GM21529 (cell line): ENCODE measurements at regions not wholly inside any gene's neighbourhood (a gene's known extent, or its start where the extent isn't known, plus 50 kb on each side); places are given as distances from the start of the nearest gene placed in this dataset.

Source experiments
- ATAC-seq: cut with Tn5 transposase; IDR thresholded peaks from one replicate; pipeline ENCODE4 v1.9.1; 2021; ENCODE audit not compliant: unreplicated experiment

DNA sequence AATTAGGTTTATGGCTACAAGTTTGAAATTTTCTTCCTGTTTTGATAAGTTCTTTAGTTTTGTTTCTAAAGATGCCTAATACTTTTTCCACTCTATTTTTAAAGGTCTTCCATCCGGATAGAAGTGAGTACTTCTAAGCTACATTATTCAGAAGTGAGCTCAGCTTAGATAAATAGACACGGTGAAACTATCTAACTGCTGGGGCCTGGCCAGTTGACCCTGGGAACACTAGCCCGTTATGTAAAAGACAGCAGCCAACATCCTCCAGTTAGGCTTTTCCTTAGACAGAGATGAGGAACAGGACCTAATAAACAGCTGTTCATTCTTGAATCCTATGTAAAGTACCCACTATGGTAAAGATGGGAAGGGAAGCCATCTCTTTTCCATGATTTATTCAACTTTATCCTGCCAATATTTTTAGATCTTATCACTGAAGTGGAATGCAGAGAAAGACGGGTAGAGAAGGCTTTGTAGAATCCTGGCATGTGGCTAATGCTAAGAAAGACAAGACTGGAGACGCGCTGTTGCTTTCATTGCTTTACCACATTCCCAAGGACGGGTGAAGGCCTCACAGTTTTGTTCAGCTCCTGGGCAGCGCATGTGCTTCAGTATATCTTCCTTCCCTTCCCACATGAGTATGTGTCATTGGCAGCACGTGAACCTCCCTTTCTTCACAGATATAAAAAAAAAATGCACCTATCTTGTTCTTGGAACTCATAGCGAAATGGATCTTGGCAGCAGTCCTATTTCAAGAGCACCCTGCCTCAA lies 340.0 kb upstream of the MEOX2 start:
- no peak for ATAC-seq

DNA sequence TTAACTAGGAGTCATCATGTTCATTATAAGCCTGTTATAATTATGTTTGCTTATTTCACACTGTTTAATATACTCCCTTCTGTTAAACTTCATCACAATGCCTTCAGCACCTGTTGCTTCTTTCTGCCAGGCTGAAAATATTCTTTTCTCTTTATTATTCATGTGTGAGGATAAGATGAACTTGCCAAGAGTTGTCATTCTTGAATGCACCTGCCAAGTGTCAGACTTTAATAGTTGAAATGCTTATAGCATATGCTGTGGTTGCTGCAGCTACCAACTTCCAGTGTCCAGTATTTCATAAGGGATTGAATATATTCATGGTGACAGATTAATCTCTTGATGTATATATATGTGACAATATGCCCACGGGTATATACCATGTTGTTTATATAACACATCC lies 339.2 kb upstream of the MEOX2 start:
- ATAC-seq: no peak

DNA sequence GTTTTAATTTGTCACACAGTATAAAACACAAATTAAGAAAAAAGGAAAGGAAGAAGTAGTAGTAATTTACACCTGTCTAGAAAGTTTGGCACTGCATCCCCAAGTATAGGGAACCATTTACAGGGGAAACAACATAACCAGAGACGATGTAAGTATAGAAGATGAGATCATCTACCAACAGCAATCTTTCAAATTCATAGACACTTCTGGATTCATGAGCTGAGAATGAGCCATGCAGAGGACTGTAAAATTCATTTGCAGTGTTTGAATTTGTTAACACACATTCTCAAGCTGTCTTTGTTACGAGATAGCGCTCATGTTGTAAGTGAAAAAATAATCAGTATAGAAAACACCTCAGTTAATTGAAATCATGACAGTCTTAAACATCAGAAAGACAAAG lies 337.0 kb upstream of the MEOX2 start:
- ATAC-seq: no peak

DNA sequence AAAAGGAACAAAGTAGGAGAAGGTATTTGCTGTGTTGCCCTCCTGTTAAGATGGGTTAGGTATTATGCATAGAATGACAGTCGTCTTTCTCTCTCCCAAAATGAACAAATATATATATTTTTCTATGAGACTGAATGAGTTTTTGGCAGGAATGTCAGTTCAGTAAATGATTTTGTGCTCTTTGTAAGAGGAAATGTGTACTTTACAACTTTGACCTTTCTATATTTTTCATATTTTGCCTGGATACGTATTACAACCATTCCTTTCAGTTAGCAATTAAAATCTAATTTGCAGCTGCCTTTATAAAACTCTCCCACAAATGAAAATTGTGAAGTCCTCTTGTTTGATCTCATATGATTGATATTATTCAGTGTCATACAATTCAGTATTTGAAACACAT lies 336.6 kb upstream of the MEOX2 start:
- no peak for ATAC-seq

DNA sequence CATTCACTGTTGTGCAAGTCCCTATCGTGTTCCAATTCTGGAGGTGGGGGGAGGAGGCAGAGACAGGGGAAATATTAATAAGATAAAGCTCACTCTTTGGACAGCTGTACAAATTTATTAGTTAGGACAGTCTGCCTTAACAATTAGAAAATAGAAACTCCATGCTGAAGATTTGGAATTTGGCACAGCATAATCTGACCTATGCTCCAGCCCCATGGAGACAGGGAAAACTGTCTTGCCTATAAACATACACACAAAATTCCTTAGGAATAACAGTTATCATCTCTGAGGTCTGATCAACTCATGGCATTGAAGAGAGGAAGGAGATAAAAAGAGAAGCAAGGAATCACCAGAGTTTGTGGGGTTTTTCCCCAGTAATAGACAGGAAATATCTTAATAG lies 335.4 kb upstream of the MEOX2 start:
- ATAC-seq: no peak

DNA sequence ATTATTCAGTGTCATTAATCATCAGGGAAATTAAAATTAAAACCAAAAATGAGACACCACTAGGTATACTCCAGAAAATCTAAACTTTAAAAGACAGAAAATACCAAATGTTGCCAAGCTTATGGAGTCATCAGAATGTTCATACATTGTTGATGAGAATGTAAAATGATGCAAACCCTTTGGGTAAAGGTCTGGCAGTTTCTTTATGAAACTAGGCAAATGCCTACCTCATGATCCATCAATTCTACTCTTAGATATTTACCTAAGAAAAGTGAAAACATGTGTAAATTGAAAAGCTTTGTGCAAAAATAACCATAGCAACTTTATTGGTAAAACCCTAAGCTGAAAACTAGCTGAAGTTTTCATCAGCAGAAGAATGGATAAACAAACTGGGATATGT lies 329.5 kb upstream of the MEOX2 start:
- ATAC-seq: no peak

DNA sequence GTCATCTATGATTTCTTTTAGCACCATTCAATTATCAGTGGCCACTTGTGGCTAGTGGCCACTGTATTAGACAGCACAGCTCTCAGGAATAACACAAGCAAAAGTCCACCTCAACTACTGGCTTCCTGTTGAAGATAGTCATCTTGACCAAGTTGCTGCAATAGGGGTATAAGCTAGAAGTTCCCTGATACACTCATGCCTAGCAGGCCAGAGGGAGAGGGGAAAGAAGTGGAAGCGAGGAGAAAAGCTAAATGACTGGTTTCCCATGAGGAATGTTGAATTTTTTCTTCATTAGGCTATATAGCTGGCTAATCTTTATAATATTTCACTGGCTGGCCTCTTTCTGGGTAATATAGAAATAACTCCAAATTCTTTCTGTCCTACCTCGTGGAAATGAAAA lies 327.5 kb upstream of the MEOX2 start:
- ATAC-seq: no peak

DNA sequence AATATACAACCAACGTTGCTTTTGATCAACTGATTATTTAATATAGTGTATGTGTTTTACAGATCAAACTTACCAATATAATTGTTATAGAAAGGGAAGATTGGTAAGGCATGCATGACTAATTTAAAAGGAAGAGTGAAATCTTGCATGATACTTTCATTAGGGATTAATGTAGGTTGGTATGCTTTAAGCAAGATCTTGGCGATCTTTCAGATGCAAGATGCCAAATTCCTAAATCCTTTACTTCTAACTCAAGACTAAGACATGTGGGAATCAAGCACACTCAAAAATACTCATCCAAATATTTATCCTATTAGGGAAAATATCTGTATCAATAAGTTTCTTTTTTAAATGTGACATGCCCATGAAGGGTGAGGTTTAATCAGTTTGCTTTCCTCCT lies 321.4 kb upstream of the MEOX2 start:
- no peak for ATAC-seq

DNA sequence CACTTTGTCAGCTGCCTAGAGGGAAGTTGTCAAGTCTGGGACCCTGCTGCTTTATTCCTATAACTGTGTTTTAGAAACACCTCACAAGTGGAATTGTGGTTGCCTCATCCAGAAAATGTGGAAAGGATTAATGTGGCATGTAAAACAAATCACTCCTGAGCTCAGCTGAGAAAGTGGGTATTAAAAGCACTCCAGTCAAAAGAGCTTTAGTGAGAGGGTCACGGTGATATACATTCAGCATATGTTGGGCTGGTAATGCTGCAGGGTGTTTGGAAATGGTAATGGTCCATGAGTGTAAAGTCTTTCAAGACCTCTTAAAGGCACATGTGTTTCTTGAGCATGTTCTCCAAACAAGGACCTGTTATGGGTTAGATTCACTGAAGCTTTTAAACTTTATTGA lies 318.2 kb upstream of the MEOX2 start:
- no peak for ATAC-seq

DNA sequence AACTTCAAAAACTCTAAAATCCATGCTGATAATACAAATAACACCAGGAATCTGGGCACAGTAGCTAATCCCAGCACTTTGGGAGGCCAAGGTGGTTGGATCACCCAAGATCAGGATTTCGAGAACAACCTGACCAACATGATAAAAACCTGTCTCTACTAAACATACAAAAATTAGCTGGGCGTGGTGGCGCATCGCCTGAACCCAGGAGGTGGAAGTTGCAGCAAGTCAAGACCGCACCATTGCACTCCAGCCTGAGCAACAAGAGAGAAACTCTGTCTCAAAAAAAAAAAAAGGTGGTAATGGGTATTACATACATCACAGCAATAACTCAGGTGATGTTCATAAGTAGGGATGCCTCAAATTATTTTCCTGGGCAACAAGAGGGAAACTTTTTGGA lies 315.0 kb upstream of the MEOX2 start:
- ATAC-seq: no peak

DNA sequence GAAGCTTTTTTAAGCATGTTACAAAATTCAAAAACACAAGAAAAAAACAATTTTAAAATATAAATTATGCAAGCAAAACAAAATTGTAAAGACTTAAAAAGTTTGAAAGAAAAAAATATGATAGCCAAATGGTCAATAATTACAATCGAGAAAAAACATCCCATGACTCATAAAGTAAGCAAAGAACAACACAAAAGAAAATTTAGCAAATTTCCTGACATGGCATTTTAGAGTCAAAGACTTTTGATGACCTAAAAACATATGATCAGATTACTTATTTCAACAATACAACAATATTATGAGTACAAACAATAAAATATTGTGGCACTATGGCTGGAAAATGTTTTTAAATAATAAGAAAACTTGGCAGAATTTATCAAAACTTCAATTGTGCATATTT lies 312.1 kb upstream of the MEOX2 start:
- no peak for ATAC-seq

DNA sequence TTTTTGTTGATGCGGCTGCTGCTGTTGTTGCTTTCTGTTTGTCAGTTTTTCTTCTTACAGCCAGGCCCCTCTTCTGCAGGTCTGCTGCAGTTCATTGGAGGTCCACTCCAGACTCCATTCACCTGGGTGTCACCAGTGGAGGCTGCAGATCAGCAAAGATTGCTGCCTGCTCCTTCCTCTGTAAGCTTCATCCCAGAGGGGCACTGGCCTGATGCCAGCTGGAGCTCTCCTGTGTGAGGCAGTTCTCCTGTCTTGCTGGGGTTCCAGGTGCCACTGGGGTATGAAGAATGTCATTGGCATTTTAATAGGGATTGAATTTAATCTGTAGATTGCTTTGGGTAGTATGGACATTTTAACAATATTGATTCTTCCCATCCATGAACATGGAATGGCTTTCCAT lies 308.5 kb upstream of the MEOX2 start:
- no peak for ATAC-seq

DNA sequence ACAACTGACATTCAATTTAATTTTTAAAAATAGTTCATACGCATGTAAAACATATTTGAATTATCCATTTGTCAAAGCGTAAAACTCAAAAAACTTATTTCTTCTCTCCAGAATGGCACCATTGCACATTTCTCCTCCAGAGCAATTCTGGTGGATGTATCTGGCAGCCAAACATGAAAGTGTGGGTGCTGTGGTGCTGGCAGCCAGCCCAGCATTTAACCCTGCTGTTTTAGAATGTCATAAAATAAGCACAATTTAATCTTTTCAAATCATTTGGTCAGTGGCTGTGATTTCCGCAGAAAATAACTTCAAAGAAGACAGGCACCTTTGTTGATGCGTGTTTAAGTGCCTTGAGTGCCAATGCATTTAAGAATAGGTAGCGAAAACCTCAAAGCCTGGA lies 302.7 kb upstream of the MEOX2 start:
- ATAC-seq: no peak

DNA sequence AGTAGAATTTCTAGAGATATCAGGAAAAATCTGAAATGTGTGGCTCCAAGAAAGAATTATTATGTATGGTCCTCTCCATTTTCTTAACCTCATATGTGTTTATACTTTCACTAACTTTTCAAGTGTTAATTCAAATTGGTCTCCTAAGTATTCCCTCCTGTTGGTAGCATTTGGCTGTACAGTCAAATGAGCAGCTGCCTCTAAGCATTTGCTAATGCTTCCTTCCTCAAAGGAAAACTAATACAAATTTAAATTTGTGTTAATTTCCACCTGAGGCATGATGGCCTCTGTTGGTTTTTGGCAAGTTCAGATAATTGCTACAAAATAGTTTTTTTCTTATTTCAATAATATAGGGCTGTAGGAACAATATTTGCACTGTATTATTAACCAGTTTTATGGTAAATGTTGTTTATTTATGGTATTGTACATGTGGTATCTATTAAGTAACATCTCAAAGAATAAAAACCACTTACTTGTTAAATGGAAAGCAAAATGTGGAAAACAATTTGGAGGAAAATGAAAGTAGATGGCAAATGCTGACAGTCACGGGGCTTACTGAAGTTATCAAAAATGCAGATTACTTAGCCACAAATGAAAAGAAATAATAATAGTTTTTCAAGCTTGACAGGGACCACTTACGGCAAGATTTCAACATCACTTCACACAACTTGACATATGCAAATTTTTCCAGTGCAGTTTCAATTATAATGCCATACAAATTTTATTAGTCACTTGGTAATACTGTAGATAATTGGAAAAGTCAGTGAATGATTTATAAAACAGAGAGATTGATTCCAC lies 299.3 kb upstream of the MEOX2 start:
- ATAC-seq: no peak

DNA sequence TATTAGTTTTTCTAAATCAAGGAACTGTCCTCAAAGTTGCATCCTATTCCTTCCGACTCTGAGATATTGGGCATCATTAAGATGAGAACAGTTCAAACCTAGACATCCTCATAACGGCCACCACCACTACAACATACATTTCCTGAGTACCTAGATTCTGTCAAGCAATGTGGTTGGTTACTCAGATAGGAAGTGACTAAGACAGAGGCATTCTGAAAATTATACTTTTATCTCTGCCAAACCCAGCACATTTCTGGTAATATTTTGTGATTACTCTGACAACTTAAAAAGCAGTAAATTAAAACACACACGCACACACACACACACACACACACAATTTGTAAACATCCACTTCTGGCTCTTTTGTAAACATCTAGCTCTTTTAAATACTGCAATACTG lies 291.2 kb upstream of the MEOX2 start:
- ATAC-seq: no peak

DNA sequence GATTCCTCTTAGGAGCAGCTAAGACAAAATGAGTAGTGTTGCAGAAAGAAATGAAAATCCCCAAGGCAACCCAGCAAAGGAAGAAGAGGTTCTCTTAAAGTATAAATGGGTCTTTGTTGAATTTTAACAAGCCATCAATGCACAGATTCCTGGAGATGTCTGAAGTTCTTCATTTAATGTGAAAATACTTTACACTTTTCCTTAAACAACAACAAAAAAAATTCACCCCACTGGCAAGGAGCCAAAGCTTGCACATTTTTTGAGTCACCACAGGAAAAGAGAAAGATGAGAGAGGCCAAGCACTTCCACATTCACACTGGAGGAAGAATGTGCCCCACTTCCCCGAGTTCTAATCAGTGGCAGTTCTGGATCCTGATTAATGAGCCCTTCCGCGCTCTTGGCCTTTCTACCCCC lies 286.4 kb upstream of the MEOX2 start:
- no peak for ATAC-seq

DNA sequence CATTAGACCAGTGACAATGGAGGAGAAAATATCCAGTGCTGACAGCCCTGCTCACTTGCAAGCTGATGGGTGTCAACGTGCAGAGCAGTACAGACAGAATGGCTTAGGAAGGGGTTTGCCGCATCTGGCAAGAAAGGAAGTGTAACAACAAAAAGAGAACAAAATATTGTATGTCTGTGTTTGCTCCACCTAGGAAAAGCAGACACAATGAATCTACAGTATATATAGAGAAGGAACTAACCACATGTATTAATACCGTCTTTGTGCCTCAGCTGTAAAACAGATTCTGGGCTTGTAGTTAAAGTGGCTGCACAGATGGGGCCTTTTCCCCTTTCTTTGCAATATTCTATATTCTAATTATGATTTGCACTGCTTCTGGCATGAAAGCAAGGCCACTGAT lies 281.1 kb upstream of the MEOX2 start:
- no peak for ATAC-seq

DNA sequence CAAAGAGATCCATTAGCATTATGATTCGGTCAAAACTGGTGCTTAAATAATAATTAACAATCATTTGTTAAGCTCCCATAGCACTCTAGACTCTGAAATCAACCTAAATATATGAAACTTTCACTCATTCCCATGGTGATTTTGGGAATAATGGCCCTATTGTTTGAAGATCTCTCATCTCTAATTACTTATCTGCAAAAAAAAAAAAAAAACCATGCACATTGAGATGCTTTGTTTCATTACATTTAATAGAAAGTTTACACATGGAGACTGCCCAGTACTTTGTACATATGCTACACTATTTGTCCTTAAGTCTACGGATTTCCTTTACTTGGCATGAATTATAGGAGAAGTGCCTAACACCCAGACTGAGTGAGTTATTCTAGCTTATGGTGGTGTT lies 280.6 kb upstream of the MEOX2 start:
- ATAC-seq: no peak

DNA sequence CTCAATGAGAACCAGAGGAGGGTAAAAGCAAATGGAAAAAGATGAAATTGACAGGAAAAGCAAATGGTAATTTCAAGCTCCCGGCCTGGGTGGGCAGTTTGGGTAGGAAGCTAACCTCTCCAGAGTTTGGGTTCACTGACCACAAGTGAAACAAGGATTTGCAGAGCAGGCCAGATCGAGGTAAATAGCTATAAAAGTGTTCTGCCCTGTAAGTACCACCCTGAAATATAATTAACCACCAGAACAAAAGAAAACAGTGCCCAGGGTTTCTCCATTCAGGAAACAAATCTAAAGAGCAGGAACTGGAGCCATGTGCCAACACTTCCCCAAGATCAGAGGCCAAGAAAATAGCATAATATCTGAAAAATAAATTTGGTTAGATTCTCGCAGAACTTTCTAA lies 276.7 kb upstream of the MEOX2 start:
- ATAC-seq: no peak

DNA sequence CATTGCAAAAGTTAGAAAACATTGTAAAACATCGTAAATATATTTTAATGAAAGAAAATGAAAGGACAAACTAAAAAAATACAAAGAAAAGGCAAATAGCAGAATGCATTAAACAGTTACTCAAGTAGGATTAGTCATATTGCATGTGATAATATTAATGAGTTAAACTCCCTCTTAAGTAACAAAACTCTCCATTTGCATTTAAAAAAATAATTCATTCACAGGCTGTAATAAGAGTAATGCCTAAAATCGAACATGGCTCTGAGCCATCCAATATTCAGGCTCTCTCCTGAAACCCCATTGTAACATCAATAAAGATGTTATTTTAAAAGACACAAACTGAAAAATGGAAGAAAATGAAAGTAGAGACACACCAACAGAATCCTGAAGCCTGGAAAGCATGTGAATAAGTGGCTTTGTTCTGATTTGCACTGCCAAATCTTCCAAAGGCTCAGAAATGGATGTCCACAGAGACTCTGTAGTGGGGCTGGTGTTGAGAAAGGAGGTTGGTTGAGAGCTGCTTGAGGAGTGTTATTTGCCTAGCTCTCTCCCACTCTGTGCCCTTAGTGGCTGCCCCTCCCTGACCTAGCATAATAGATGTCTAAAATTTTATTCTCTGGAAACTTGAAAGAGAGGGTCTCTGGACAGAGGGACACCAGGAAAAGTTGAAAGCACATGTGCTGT lies 268.3 kb upstream of the MEOX2 start:
- ATAC-seq: no peak

DNA sequence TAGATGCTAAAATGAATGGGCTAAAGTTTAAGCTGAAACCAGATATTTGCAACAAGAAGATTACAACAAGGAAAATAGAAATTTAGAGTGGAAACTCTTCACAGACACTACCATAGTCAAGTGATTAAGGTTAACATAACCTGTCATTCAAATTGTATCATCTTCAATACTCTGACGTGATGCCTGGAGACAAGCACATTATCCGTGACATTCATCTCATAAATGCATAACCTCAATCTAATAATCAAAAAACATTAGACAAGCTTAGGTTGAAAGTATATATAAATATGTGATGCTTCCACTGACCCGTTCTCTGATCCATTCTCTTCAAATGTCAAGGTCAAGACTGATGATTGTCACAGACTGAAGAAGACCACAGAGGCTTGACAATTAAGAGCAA lies 263.8 kb upstream of the MEOX2 start:
- ATAC-seq: no peak

DNA sequence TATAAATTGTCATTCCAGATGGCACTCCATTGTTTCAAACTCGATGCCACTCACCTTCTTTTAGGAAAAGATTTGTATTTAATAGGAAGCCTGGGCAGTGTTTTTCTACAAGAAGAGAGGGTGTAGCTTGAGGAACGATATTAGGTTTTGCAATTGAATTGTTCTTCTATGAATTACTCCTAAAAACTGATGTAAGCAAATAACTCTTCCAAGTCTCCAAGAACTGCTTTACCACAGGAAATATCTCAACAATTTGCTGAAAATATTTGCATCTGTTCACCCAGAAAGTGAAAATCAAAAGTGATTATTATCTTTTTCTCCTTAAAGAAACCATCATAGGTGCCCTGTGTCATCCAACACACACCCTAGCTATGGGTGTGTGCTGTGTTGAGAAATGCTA lies 261.3 kb upstream of the MEOX2 start:
- no peak for ATAC-seq
